GM19240 (cell line): ENCODE measurements at regions not wholly inside any gene's neighbourhood (a gene's known extent, or its start where the extent isn't known, plus 50 kb on each side); places are given as distances from the start of the nearest gene placed in this dataset.
"Not testable (repeated sequence)": the region's sequence is repeated elsewhere in the genome, so short reads cannot be mapped to it uniquely, and the experiment has no call there.

Source experiments
- DNase-seq: peaks from one replicate; pipeline ENCODE4 v3.0.0; 2011; ENCODE audit warnings: low spot score; ENCODE audit not compliant: insufficient read length

DNA sequence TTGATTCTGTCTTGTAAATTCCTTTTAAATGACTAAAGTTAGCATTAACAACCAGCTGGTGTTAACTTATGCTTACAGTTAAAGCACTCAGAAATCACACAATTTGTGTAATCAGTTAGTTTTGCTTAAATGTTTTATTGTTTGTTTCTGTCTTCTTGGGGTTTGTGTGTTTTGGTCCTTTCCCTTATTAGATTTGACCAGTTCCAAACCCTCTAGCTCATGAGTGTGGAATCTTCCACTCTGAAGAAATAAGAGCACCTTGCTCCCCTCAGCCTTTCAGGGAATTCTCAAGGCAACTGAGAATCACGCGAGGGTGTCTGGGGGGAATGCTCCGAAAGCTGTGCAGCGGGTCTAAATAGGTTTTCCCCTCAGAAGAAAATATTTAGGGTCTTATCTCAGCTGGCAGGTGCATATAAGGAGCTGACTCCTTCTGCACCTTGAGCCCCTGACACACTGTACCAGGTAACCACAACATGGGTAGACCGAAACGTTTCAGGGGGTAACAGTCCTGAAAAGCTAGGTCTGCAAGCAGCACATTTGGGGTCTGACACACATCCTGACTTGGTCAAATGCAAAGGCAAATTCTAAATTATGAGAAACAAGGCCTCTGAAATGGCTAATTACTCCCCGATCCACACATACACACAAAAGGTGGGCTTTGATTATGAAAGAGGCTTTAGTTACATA, 188.1 kb upstream of the ETV3 start:
- DNase-seq = no peak

DNA sequence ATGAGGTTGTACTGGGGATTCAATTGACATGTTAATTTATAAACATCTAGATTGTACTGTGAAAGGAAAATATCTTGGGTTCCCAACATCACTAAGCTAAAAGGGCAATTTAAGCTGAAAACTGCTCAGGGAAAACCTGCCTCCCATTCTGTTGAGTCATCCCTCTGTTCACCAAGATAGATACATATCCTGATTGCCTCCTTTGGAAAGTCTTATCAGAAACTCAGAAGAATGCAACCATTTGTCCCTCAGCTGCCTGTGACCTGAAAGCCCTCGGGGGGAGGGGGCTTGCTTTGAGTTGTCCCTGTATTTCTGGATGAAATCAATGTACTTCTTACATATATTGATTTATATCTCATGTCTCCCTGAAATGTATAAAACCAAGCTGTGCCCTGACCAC, 187.0 kb upstream of the ETV3 start:
- no peak for DNase-seq

DNA sequence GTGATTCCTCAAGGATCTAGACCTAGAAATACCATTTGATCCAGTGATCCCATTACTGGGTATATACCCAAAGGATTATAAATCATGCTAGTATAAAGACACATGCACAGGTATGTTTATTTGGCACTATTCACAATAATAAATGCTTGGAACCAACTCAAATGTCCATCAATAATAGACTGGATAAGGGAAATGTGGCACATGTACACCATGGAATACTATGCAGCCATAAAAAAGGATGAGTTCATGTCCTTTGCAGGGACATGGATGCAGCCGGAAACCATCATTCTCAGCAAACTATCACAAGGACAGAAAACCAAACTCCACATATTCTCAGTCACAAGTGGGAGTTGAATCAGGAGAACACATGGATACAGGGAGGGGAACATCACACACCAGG, 183.8 kb upstream of the ETV3 start:
- DNase-seq = not testable (repeated sequence)

DNA sequence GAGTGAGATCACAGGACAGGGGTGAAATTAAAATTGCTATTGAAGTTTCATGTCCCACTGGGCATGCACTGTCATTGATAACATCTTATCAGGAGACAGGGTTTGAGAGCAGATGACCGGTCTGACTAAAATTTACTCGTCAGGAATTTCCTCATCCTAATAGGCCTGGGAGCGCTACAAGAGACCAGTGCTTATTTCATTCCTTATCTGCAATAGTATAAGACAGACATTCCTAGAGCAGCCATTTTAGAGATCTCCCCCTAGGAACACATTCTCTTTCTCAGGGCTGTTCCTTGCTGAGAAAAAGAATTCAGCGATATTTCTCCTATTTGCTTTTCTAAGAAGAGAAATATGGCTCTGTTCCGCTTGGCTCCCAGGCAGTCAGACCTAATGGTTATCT, 181.4 kb upstream of the ETV3 start:
- DNase-seq = no peak

DNA sequence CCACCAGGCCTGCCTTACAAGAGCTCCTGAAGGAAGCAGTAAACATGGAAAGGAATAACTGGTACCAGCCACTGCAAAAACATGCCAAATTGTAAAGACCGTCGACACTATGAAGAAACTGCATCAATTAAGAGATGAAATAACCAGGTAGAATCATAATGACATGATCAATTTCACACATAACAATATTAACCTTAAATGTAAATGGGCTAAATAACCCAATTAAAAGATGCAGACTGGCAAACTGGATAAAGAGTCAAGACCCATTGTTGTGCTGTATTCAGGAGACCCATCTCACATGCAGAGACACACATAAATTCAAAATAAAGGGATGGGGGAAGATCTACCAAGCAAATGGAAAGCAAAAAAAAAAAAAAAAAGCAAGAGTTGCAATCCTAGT, 179.0 kb upstream of the ETV3 start:
- DNase-seq = not testable (repeated sequence)

DNA sequence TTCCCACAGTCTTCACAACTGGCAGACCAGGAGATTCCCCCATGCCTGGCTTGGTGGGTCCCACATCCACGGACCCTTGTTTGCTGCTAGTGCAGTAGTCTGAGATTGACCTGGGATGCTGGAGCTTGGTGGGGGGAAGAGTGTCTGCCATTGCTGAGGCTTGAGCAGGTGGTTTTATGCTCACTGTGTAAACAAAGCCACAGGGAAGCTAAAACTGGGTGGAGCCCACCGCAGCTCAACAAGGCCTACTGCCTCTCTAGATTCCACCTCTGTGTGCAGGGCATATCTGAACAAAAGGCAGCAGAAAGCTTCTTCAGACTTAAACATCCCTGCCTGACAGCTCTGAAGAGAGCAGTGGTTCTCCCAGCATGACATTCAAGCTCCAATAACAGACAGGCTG, 177.3 kb upstream of the ETV3 start:
- no peak for DNase-seq

DNA sequence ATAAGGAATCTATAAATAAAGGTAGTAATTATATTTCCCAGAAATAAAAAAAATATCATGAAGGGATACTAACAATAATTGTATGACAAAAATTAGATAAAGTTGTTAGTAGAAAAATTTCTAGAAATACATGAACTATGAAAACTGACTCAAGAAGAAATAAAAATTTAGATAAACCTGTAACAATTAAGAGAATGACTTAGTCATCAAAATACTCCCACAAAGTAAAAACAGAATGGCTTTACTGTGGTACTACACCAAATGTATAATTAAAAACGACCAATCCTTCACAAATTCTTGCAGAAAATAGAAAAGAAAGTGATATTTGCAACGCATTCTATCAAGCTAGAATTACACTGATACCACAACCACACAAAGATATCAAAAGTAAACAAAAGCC, 176.2 kb upstream of the ETV3 start:
- DNase-seq = no peak

DNA sequence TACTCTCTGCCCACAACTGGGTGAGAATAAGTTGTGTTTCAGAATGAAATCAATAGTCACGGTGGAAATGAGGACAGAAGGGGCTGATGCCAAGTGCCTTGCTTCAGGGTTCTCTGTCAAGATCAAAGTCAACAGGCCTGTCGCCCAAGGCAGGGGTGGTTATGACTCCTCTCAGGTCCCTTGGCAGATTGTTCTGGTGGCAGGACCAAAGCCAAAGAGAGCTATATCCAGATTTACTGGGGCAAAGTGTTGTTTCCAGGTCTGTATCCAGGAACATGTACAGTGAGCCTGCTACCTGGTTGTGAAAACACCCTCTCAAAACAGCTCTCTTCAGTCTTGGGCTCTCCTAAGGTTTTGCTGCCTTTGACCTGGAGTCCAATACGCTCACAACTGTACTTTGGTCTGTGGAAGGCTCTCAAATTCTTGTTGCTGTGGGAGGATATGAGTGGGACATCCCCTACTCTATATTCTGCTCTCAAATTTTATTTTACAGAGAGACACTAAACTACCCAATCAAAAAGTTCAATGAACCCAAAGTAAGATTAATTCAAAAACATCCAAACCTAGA, 175.1 kb upstream of the ETV3 start:
- DNase-seq = no peak

DNA sequence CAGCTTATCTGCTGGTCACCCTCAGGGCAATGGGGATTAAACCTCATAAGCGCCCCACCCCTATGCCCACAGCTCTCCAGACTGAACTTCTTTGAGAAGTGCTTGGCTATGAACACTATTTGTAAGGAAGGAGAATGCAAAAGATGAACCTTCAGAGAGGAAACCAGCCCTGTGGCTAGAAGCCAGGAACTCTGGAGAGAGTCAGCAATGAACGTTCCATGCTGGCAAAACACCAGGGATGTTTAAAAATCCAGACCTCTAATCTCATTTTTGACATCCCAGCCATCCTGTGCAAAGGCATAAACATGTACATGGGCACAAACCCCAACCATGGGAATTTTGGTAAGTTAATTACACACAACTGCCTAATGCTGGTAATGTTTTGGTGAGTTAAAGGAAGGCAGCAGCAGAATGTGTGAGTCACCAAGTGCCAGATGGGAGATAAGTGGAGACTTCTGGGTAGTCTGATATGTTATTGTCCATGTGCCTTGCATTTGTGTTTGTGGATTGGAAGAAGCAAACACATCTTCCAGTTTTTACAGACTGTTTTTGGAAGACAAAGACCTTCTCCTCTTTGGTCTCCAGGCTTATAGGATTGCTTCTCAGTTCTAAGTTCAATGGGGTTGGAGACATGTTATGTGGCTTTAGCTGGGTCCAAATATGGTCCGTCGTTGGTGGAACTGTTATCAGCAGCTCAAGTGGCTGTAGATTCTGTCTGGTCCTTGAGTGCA, 174.1 kb upstream of the ETV3 start:
- no peak for DNase-seq

DNA sequence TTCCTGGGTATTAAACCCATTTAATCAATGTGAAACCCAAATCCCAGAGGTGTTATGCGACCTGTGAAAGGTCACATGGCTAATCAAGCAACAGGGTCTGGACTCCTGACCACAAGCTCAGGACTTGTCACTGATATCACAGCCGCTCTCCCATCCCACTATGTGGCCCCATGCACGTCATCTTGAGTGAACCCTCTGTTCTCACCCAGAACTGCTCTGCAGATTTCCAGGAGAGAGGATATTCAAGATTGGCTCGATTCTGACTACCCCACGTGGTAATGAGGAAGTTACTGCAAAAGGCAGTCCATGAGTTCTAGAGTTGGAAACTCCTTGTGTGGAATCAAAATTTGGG, 173.5 kb upstream of the ETV3 start:
- no peak for DNase-seq

DNA sequence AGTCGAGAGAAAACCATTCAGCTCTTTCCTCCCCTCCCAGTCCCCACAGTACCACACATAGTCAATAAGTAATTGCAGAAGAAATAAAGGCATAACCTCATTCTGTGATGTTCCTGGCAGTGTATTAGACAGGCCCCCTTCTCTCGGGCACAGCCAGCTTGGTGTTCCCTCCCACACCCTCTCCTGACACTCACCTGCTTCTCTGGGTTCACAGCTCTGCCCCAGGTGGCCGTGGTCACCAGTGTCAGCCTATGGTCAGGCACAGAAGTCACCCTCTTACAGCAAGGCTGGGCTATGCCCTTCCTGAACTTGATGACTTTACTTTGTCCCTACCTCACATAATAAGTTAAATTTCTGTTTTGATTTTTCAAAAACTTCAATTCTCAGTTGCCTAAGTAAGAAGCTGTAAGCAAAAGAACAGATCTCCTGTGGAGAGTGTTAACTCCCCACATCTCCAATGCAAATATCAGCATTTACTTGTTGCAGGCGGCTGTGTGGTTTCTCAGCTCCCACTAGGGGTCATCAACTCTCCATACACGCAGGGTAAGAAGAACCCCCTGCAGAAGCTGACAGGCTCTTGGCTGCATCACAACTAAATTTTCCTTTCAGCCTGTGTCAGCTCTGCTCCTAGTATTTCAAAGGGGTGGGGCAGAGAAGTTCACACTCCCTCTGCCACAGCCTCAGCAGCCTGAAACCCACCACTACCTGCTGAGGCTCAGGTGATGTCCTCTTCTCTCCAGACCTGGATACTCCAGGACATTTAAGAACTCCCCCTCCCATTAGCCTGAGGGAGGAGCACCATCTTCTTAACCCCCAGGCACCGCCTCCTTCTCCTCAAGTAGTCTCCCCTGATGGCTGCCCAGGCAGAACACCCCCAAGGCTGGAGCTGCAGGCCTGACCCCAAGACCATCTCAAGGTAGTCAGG, 172.9 kb upstream of the ETV3 start:
- DNase-seq = not testable (repeated sequence)

DNA sequence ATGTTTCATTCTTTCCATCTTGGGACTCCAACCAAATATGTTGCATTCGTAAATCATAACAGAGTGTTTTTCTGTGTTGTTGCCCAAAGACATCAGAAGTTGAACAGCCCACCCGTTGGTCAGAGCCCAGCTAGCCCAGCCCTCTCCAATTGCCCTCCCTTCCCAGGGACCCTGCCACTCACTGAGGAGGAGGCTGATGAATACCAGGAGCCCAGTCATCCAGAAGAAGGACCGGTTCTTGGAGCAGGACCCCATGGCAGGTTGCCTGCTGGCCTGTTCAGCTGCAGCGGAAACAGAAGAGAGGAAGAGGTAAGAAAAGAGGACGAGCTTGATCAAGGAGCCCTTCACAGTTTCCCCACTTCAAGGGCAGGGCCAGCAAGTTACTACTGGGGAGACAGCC, 172.2 kb upstream of the ETV3 start:
- DNase-seq = no peak

DNA sequence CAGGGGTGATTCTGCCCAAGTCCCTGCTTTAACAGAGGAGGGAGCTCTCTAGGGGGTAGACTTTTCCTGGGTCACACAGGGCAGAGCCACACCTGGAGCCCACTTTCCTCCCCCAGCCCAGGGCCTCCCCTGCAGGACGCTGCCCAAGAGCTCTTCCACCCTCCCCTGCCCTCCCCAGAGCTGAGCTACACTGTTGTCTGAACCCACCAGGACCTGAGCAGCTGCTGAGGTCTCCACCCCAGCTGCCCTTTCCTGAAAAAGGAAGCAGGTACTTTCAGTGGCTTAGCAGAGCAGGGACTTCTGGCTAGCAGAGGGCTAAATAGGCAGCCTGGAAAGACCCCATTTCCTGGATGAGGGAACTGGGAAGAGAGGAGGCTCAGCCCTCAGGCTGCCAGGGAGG, 169.3 kb upstream of the ETV3 start:
- DNase-seq = no peak

DNA sequence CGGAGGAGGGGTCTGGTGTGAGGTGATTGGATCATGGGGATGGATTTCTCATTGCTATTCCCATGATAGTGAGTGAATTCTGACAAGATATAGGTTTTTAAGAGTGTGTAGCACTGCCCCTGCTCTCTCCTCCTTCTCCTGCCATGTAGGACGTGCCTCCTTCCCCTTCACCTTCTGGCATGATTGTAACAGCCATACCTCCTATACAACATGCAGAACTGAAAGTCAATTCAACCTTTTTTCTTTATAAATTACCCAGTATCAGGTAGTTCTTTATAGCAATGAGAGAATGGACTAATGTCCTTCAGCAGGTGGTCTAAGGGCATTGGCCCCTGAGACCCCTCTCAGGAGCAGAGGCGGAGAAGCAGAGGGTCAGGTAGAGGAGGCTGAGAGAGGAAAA, 168.7 kb upstream of the ETV3 start:
- no peak for DNase-seq

DNA sequence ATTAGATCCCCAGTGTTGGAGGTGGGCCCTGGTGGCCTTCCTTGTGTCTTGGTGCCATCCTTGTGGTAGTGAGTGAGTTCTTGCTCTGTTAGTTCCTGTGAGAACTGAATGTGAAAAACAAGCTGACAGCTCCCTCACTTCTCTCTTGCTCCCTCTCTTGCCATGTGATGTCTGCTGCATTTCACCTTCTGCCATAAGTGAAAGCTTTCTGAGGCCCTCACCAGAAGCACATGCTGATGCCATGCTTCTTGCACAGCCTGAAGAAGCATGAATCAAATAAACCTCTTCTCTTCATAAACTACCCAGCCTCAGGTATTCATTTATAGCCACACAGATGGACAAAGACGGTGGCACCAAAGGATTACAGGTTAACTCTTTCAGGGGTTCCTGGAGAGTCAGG, 166.1 kb upstream of the ETV3 start:
- no peak for DNase-seq

DNA sequence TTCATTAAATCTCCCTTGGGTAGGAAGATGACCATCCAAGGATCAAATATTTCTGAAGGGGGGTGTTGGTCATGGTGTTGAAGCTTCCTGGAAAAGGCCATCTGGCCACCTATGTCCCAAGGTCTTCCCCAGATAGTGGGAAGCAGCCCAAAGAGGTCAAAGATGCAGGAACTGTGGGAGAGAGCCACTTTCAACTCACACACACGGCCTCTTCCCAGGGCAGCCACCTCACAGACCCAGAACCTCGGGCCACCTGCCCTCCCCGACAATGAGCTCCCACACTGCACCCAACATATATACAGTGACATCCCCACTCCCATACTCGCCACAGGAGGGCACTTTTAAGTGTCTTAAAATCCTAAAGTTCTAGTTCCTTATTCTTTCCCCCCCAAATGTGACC, 164.5 kb upstream of the ETV3 start:
- DNase-seq = no peak

DNA sequence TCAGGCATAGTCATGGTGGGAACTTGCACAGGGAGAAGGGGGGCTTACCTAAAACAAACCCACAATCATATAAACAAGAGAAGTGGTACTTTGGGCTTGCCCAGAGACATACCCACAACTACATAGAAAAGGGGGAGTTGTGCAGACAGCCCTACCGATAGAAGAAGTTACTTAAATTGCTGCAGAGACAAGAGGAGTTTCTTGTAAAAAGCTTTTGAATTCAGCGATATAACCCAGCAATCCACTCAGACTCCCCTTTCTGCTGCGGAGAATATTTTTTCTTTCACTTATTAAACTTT, 164.0 kb upstream of the ETV3 start:
- no peak for DNase-seq

DNA sequence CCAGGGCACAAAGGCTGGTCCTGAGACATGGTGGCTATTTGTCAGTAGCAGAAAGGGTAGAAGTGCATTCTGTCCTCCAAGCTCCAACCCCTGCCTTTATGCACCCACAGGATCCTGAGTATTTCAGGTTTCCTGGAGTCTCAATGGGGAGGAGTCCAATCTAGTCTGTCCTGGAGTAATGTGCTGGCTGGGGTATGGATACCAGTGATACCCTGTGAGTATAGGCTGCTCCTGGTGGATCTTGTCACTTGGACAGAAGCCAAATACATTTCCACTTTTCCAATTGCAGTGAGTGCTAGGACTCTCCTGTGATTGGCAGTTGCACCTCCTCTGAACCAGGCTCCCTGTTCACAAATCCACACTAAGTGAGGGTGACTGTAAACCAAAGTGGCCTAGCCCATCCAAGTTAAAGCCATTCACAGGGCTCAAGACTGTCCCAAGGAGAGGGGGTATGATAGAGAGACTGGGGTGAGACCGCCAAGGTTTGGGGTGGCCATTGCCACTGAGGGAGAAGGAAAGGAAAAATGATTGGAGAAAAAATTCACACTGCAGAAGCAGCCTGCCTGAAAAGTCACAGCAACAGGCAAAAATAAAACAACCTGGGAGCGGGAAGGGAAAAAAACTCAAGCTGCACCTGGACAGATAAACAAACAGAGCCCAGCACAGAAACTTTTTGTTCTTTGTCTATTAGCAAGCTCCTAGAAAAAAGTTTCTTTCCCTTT, 163.4 kb upstream of the ETV3 start:
- DNase-seq = no peak

DNA sequence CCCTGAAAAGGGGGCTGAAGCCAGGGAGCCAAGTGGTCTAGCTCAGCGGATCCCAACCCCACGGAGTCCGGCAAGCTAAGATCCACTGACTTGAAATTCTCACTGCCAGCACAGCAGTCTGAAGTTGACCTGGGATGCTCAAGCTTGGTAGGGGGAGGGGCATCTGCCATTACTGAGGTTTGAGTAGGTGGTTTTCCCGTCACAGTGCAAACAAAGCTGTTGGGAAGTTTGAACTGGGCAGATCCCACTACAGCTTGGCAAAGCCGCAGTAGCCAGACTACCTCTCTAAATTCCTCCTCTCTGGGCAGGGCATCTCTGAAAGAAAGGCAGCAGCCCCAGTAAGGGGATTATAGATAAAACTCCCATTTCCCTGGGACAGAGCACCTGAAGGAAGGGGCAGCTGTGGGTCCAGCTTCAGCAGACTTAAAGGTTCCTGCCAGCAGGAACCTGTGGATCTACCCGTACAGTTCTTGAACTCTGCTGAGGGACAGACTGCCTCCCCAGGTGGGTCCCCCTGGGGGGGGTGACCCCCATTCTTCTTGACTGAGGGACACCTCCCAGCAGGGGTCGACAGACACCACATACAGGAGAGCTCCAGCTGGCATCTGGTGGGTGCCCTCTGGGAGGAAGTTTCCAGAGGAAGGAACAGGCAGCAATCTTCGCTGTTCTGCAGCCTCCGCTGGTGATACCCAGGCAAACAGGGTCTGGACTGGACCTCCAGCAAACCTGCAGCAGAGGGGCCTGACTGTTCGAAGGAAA, 156.4 kb upstream of the ETV3 start:
- DNase-seq = not testable (repeated sequence)

DNA sequence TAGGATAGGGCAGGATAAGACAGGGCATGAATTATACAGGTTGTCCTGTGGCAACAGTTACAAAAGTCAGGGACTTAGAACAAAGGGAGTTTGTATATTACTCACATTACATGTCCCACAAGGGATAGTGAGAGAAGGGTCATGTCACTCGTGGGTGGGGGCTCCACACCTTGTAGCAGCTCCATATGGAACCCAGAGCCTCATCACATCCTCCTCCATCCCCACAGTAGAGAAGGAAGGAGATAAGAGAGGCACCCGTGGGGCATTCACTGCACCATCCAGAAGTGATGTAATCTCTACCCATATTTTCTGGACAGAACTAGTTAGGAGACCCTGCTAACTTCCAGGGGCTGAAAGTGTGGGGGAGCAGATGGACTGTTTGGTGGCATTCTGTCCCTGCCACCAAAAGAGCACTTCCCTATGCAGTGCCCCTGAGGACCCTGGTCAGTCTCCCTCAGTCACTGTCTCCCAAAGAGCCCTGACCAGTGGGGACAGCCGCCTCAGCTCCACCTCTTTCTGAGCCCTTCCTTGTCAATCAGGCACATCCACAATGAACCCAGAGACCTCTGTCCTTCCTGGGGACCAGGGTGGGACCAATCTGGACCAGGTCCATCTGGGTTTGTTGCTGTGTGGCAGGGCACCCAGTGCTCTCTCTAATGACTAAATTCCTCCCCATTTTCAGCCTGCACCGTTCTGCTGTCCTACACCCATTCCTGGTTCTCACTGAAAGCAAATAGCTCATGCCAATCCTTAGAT, 154.8 kb upstream of the ETV3 start:
- DNase-seq = no peak
